Trophoblast cell (in vitro differentiated cells and primary cell): ENCODE measurements at regions not wholly inside any gene's neighbourhood (a gene's known extent, or its start where the extent isn't known, plus 50 kb on each side); places are given as distances from the start of the nearest gene placed in this dataset.

ENCODE experiments used
- DNase-seq, 2 donors: peaks; one replicate each; pipeline ENCODE4 v3.0.0-alpha.2; 2016
- H2AFZ ChIP-seq: 2 replicates; pipeline ENCODE4 v1.6.1; 2013; ENCODE audit warnings: low read length, moderate library complexity, mild to moderate bottlenecking; ENCODE audit not compliant: insufficient read depth, poor library complexity
- H2AK5ac ChIP-seq: 2 replicates; pipeline ENCODE4 v1.6.1; 2013; ENCODE audit warnings: mild to moderate bottlenecking, low read length
- H2BK120ac ChIP-seq: 2 replicates; pipeline ENCODE4 v1.6.1; 2013; ENCODE audit warnings: low read length, mild to moderate bottlenecking, moderate library complexity; ENCODE audit not compliant: insufficient read depth, poor library complexity
- H2BK12ac ChIP-seq: 2 replicates; pipeline ENCODE4 v1.6.1; 2013; ENCODE audit warnings: mild to moderate bottlenecking, low read length, moderate library complexity
- H2BK5ac ChIP-seq: 2 replicates; pipeline ENCODE4 v1.6.1; 2013; ENCODE audit warnings: low read length, low read depth, moderate library complexity, mild to moderate bottlenecking; ENCODE audit not compliant: poor library complexity
- H3K14ac ChIP-seq: 2 replicates; pipeline ENCODE4 v1.6.1; 2013; ENCODE audit warnings: mild to moderate bottlenecking, low read length
- H3K18ac ChIP-seq: 2 replicates; pipeline ENCODE4 v1.6.1; 2013; ENCODE audit warnings: mild to moderate bottlenecking, low read length
- H3K23ac ChIP-seq: 2 replicates; pipeline ENCODE4 v1.6.1; 2013; ENCODE audit warnings: low read length
- H3K27ac ChIP-seq: 2 replicates; pipeline ENCODE4 v1.5.1; 2013; ENCODE audit warnings: low read depth, mild to moderate bottlenecking, inconsistent platforms, low read length, moderate library complexity
- H3K27me3 ChIP-seq: 2 replicates; pipeline ENCODE4 v1.6.1; 2013; ENCODE audit warnings: inconsistent platforms, mild to moderate bottlenecking, low read length, moderate library complexity; ENCODE audit not compliant: insufficient read depth
- H3K36me3 ChIP-seq, 2 experiments: 1 replicate in 1 of 2; 2 replicates in 1 of 2; pipeline ENCODE4 v1.6.1; 2013; ENCODE audit warnings: low read length in 2 of 2, mild to moderate bottlenecking in 2 of 2, moderate library complexity in 1 of 2; ENCODE audit not compliant: insufficient read depth in 2 of 2, control insufficient read depth in 1 of 2
- H3K4ac ChIP-seq: 2 replicates; pipeline ENCODE4 v1.6.1; 2013; ENCODE audit warnings: low read depth, mild to moderate bottlenecking, low read length, moderate library complexity
- H3K4me1 ChIP-seq, 2 experiments: 1 replicate in 1 of 2; 2 replicates in 1 of 2; pipeline ENCODE4 v1.6.1; 2013; ENCODE audit warnings: low read length in 2 of 2, mild to moderate bottlenecking in 2 of 2, moderate library complexity in 1 of 2; ENCODE audit not compliant: insufficient read depth in 2 of 2, control insufficient read depth in 1 of 2
- H3K4me2 ChIP-seq: 2 replicates; pipeline ENCODE4 v1.6.1; 2013; ENCODE audit warnings: inconsistent platforms, mild to moderate bottlenecking, low read length, moderate library complexity
- H3K4me3 ChIP-seq: 2 replicates; pipeline ENCODE4 v1.5.1; 2013; ENCODE audit warnings: mild to moderate bottlenecking, low read depth, low read length, inconsistent platforms
- H3K79me1 ChIP-seq: one replicate; pipeline ENCODE4 v1.6.1; 2013; ENCODE audit warnings: low read length
- H3K79me2 ChIP-seq: 2 replicates; pipeline ENCODE4 v1.6.1; 2013; ENCODE audit warnings: low read length, mild to moderate bottlenecking; ENCODE audit not compliant: control insufficient read depth, insufficient read depth, poor library complexity
- H3K9ac ChIP-seq: 2 replicates; pipeline ENCODE4 v1.6.1; 2013; ENCODE audit warnings: mild to moderate bottlenecking, low read length
- H3K9me3 ChIP-seq: 2 replicates; pipeline ENCODE4 v1.6.1; 2013; ENCODE audit warnings: low read depth, mild to moderate bottlenecking, control low read depth, inconsistent platforms, low read length; ENCODE audit not compliant: insufficient read depth
- H4K12ac ChIP-seq: 2 replicates; pipeline ENCODE4 v1.6.1; 2013; ENCODE audit warnings: low read depth, mild to moderate bottlenecking, low read length, moderate library complexity
- H4K8ac ChIP-seq: 2 replicates; pipeline ENCODE4 v1.6.1; 2013; ENCODE audit warnings: low read depth, mild to moderate bottlenecking, low read length, moderate library complexity
- H4K91ac ChIP-seq: one replicate; pipeline ENCODE4 v1.6.1; 2013; ENCODE audit warnings: low read depth, mild to moderate bottlenecking, low read length, moderate library complexity
- WGBS: extraction: QIAGEN DNeasy Blood & Tissue Kit; methylation state at CpG from one replicate; pipeline ENCODE4 v1.1.7; 2013; ENCODE audit warnings: missing lambda C conversion rate; ENCODE audit not compliant: insufficient read length, insufficient coverage; ENCODE audit errors: extremely low coverage; 5-methylcytosine and 5-hydroxymethylcytosine counted together

DNA sequence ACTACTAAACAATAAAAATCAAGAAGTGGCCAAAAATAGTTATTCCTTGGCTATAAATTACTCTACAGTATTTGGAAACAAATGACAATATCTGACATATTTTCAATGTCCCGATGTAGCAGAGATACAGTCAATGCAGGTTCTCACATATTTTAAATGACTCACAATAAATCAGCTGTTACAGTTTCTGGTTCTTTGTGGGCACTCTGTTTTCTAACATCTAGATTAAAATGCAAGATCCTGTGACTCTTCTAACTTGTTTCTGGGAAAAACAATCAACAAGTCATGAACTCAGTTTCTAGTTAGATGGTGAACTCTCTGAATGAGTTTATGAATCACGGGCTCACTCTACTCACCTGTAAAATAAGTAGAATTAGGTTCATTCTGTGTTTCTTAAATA lies 849.6 kb upstream of the MBL2 start:
- no peak overlapping the region for H3K14ac ChIP-seq
- H3K18ac ChIP-seq, result no peak overlapping the region
- no peaks in the 10 kb centered on the region for H3K9me3 ChIP-seq
- DNase-seq, result peak in 1 of 2 donors; percentile 59
- H3K4me3 ChIP-seq, result no peak overlapping the region
- peaks cover 10% of the 10 kb centered on the region for H3K79me1 ChIP-seq
- H3K27me3 ChIP-seq, result no peaks in the 10 kb centered on the region
- no peak overlapping the region for H2AFZ ChIP-seq
- H2BK12ac ChIP-seq, result no peak overlapping the region
- H2BK5ac ChIP-seq, result no peak overlapping the region
- no peaks in the 10 kb centered on the region for H3K79me2 ChIP-seq
- no peak overlapping the region for H2BK120ac ChIP-seq
- H4K12ac ChIP-seq, result no peak overlapping the region
- no peak overlapping the region for H3K4me2 ChIP-seq
- H3K27ac ChIP-seq, result no peak overlapping the region
- no peak overlapping the region for H3K23ac ChIP-seq
- no peak overlapping the region for H3K4ac ChIP-seq
- H4K8ac ChIP-seq, result no peak overlapping the region
- no CpG with 5 or more reads among the region's 2 CpGs for WGBS
- no peak overlapping the region for H3K9ac ChIP-seq
- H4K91ac ChIP-seq, result no peak overlapping the region
- H2AK5ac ChIP-seq, result no peak overlapping the region
- H3K36me3 ChIP-seq, result peaks cover 0 to 2% of the 10 kb centered on the region in 2 experiments
- H3K4me1 ChIP-seq, result peaks cover 0 to 3% of the 10 kb centered on the region in 2 experiments

DNA sequence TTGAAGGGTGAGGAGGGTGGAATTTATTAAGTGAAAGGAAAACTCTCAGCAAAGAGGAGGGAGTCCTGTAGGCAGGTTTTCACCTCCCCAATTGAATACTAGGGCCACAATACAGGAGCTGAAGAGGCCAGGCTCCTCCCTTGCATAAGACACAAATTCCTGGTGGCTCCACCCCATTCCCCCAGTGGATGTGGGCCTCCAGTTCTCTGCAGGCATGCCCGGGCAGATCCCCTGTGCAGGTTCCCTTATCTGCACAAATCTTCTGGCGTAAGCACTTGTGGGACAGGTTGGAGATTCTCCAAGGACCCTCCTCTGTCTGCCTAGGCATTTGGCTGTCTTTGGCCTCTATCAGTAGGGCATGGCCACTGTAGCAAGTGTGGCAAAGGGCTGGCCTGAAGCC lies 847.1 kb upstream of the MBL2 start:
- Histone ChIP-seq H4K91ac (peak overlapping the region; percentile 88), H2BK12ac (peak overlapping the region; percentile 46), H3K27me3 (no peaks in the 10 kb centered on the region), H4K12ac (peak overlapping the region; percentile 58), H3K9me3 (no peaks in the 10 kb centered on the region), H2BK5ac (peak overlapping the region; percentile 50), H3K23ac (no peak overlapping the region), H3K9ac (no peak overlapping the region), H2AFZ (no peak overlapping the region), H3K27ac (peak overlapping the region; percentile 54), H3K4me3 (no peak overlapping the region), H3K79me1 (peaks cover 10% of the 10 kb centered on the region), H3K14ac (peak overlapping the region; percentile 29), H3K4me2 (no peak overlapping the region), H2BK120ac (peak overlapping the region; percentile 94), H4K8ac (peak overlapping the region; percentile 61), H3K36me3 (peaks cover 0 to 2% of the 10 kb centered on the region in 2 experiments), H3K4ac (peak overlapping the region; percentile 19), H2AK5ac (no peak overlapping the region), H3K4me1 (peaks cover 0 to 3% of the 10 kb centered on the region in 2 experiments), H3K79me2 (no peaks in the 10 kb centered on the region), H3K18ac (peak overlapping the region; percentile 33)
- no CpG with 5 or more reads among the region's 2 CpGs for WGBS
- DNase-seq, result peak in 1 of 2 donors; percentile 25

DNA sequence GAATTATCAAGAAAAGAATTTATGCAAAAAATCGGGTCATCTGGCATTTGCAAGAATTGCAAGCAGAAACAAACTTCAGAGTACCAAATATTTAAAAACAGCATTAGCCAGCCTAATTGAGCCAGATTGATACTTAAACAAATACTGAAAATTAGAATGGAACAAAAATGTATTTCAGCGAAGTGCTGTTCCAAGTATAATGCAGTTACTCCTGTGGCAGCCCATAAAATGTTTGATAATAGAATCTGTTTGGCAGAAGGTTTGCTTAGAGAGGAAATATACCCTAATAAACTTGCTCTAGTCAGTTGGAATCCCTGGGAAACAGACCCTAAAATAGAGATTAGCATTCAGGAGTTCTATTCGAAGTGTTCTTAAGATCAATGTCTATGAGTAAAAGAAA lies 835.1 kb upstream of the MBL2 start:
- DNase-seq, result no peak
- Histone ChIP-seq H2BK5ac (no peak overlapping the region), H3K4me3 (no peak overlapping the region), H3K23ac (no peak overlapping the region), H3K9me3 (no peaks in the 10 kb centered on the region), H3K79me2 (no peaks in the 10 kb centered on the region), H3K4me2 (no peak overlapping the region), H4K12ac (no peak overlapping the region), H3K4me1 (peaks cover 2 to 4% of the 10 kb centered on the region in 2 experiments), H3K4ac (no peak overlapping the region), H3K27me3 (no peaks in the 10 kb centered on the region), H3K9ac (no peak overlapping the region), H3K79me1 (peaks cover 14% of the 10 kb centered on the region), H3K14ac (no peak overlapping the region), H2AK5ac (no peak overlapping the region), H3K27ac (no peak overlapping the region), H2AFZ (no peak overlapping the region), H4K91ac (no peak overlapping the region), H2BK120ac (no peak overlapping the region), H3K18ac (no peak overlapping the region), H4K8ac (no peak overlapping the region), H2BK12ac (no peak overlapping the region), H3K36me3 (no peaks in the 10 kb centered on the region)
- WGBS, result no CpG with 5 or more reads among the region's 3 CpGs

DNA sequence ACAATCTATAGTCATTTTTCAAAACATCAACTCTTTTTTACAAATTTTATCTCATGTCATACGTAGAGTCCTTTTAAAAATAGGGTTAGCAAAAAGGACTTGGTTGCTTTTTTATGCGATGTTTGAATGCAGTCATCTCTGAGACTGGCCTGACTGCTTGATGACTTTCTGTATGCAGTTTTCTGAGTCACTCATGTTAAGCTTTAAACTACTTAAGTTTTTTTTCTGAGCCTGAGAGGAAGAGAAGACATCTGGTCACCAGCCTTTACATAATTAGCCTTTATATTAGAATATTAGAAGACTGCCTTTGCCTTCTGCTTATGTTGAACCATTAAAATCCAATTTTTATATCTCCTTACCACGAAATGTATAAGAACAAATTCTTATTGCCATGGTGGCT lies 834.4 kb upstream of the MBL2 start:
- H3K79me1 ChIP-seq, result peaks cover 12% of the 10 kb centered on the region
- H3K27me3 ChIP-seq, result no peaks in the 10 kb centered on the region
- DNase-seq, result no peak
- H4K8ac ChIP-seq, result no peak overlapping the region
- peaks cover 2 to 4% of the 10 kb centered on the region in 2 experiments for H3K4me1 ChIP-seq
- WGBS, result no CpG with 5 or more reads among the region's 3 CpGs
- H4K91ac ChIP-seq, result no peak overlapping the region
- H4K12ac ChIP-seq, result no peak overlapping the region
- no peaks in the 10 kb centered on the region for H3K36me3 ChIP-seq
- no peak overlapping the region for H3K4me3 ChIP-seq
- H3K9me3 ChIP-seq, result no peaks in the 10 kb centered on the region
- no peak overlapping the region for H3K9ac ChIP-seq
- H3K14ac ChIP-seq, result no peak overlapping the region
- H3K18ac ChIP-seq, result no peak overlapping the region
- H2BK5ac ChIP-seq, result no peak overlapping the region
- no peak overlapping the region for H3K4ac ChIP-seq
- no peak overlapping the region for H3K23ac ChIP-seq
- H2BK120ac ChIP-seq, result no peak overlapping the region
- H3K79me2 ChIP-seq, result no peaks in the 10 kb centered on the region
- no peak overlapping the region for H2AFZ ChIP-seq
- no peak overlapping the region for H2AK5ac ChIP-seq
- H2BK12ac ChIP-seq, result no peak overlapping the region
- no peak overlapping the region for H3K27ac ChIP-seq
- no peak overlapping the region for H3K4me2 ChIP-seq
